ENCODE measurements at regions not wholly inside any gene's neighbourhood (a gene's known extent, or its start where the extent isn't known, plus 50 kb on each side); places are given as distances from the start of the nearest gene placed in this dataset.

- TF ChIP-seq, protein P1, sequence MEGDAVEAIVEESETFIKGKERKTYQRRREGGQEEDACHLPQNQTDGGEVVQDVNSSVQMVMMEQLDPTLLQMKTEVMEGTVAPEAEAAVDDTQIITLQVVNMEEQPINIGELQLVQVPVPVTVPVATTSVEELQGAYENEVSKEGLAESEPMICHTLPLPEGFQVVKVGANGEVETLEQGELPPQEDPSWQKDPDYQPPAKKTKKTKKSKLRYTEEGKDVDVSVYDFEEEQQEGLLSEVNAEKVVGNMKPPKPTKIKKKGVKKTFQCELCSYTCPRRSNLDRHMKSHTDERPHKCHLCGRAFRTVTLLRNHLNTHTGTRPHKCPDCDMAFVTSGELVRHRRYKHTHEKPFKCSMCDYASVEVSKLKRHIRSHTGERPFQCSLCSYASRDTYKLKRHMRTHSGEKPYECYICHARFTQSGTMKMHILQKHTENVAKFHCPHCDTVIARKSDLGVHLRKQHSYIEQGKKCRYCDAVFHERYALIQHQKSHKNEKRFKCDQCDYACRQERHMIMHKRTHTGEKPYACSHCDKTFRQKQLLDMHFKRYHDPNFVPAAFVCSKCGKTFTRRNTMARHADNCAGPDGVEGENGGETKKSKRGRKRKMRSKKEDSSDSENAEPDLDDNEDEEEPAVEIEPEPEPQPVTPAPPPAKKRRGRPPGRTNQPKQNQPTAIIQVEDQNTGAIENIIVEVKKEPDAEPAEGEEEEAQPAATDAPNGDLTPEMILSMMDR (IDR thresholded peaks at IDR 0.05), result no peak
- peak in 1 of 3 donors; percentile 46 for TF ChIP-seq POLR2AphosphoS5 (IDR thresholded peaks at IDR 0.05)
- no peak for TF ChIP-seq POLR2A (IDR thresholded peaks at IDR 0.05)
- no peak for TF ChIP-seq EP300 (IDR thresholded peaks at IDR 0.05; ENCODE audit: low read depth)
Measured at GRCh38 chr10:3477683-3478082, 305.1 kb upstream of the PITRM1 start.

Data from transverse colon (tissue), 4 donors.